Neuronal stem cell (in vitro differentiated cells): ENCODE measurements at regions not wholly inside any gene's neighbourhood (a gene's known extent, or its start where the extent isn't known, plus 50 kb on each side); places are given as distances from the start of the nearest gene placed in this dataset.

Source experiments
- DNase-seq: peaks from one replicate; pipeline ENCODE4 v3.0.0-alpha.2; 2013; ENCODE audit warnings: low spot score
- H2AFZ ChIP-seq: one replicate; pipeline ENCODE4 v1.6.1; 2013; ENCODE audit warnings: mild to moderate bottlenecking, low read length, inconsistent platforms
- H2AK5ac ChIP-seq: 2 replicates; pipeline ENCODE4 v1.6.1; 2013; ENCODE audit warnings: low read depth, mild to moderate bottlenecking, inconsistent platforms, low read length, moderate library complexity, mixed read lengths
- H2BK120ac ChIP-seq: 2 replicates; pipeline ENCODE4 v1.6.1; 2013; ENCODE audit warnings: low read depth, mild to moderate bottlenecking, inconsistent platforms, low read length, moderate library complexity, mixed read lengths
- H2BK12ac ChIP-seq: one replicate; pipeline ENCODE4 v1.6.1; 2013; ENCODE audit warnings: low read length, inconsistent platforms
- H2BK15ac ChIP-seq: 2 replicates; pipeline ENCODE4 v1.6.1; 2013; ENCODE audit warnings: mild to moderate bottlenecking, low read length, inconsistent platforms, mixed read lengths
- H2BK5ac ChIP-seq: one replicate; pipeline ENCODE4 v1.6.1; 2013; ENCODE audit warnings: inconsistent platforms, mild to moderate bottlenecking, low read length, moderate library complexity
- H3K14ac ChIP-seq: one replicate; pipeline ENCODE4 v1.6.1; 2013; ENCODE audit warnings: low read length, inconsistent platforms
- H3K18ac ChIP-seq: 2 replicates; pipeline ENCODE4 v1.6.1; 2013; ENCODE audit warnings: low read length, inconsistent platforms
- H3K23ac ChIP-seq: 2 replicates; pipeline ENCODE4 v1.6.1; 2013; ENCODE audit warnings: low read depth, mild to moderate bottlenecking, mixed read lengths, low read length, inconsistent platforms; ENCODE audit not compliant: poor library complexity
- H3K27ac ChIP-seq: replicated peaks from 3 replicates; pipeline ENCODE4 v1.5.1; 2013; ENCODE audit warnings: low read length, inconsistent platforms
- H3K27me3 ChIP-seq, 3 experiments: 2 replicates each; pipeline ENCODE4 v1.6.1; 2013; ENCODE audit warnings: low read length in 3 of 3, mild to moderate bottlenecking in 2 of 3, inconsistent platforms in 1 of 3, low read depth in 1 of 3, mixed read lengths in 1 of 3, moderate library complexity in 1 of 3; ENCODE audit not compliant: control insufficient read depth in 3 of 3, insufficient read depth in 3 of 3
- H3K36me3 ChIP-seq, 2 donors: replicated peaks in 1 of 2; 2 replicates each; pipeline ENCODE4 v1.6.1; 2013; ENCODE audit warnings: low read length in 2 of 2; ENCODE audit not compliant: control insufficient read depth in 2 of 2, insufficient read depth in 2 of 2
- H3K4ac ChIP-seq: 2 replicates; pipeline ENCODE4 v1.6.1; 2013; ENCODE audit warnings: inconsistent platforms, mild to moderate bottlenecking, low read length, moderate library complexity
- H3K4me1 ChIP-seq, 2 donors: 1 replicate in 1 of 2; 2 replicates in 1 of 2; pipeline ENCODE4 v1.6.1; 2013; ENCODE audit warnings: low read length in 2 of 2, low read depth in 1 of 2; ENCODE audit not compliant: control insufficient read depth in 2 of 2, insufficient read depth in 1 of 2
- H3K4me2 ChIP-seq: one replicate; pipeline ENCODE4 v1.6.1; 2013; ENCODE audit warnings: mild to moderate bottlenecking, low read length, inconsistent platforms; ENCODE audit not compliant: insufficient read depth, poor library complexity, severe bottlenecking
- H3K4me3 ChIP-seq, 2 donors: 2 replicates each; pipeline ENCODE4 v1.5.1; 2013; ENCODE audit warnings: low read length in 2 of 2, mild to moderate bottlenecking in 2 of 2, inconsistent platforms in 1 of 2, moderate library complexity in 1 of 2
- H3K79me1 ChIP-seq: one replicate; pipeline ENCODE4 v1.6.1; 2013; ENCODE audit warnings: low read depth, mild to moderate bottlenecking, inconsistent platforms, low read length, moderate library complexity
- H3K9ac ChIP-seq: one replicate; pipeline ENCODE4 v1.6.1; 2013; ENCODE audit warnings: mild to moderate bottlenecking, low read depth, low read length, inconsistent platforms; ENCODE audit not compliant: poor library complexity
- H3K9me3 ChIP-seq, 2 donors: replicated peaks in 1 of 2; 2 replicates each; pipeline versions ENCODE3 to v1.6.1; 2013; ENCODE audit warnings: low read length in 2 of 2, mild to moderate bottlenecking in 2 of 2, inconsistent platforms in 1 of 2, low read depth in 1 of 2, mixed read lengths in 1 of 2, moderate library complexity in 1 of 2; ENCODE audit not compliant: control insufficient read depth in 2 of 2, insufficient read depth in 1 of 2
- H4K8ac ChIP-seq: one replicate; pipeline ENCODE4 v1.6.1; 2013; ENCODE audit warnings: low read depth, mild to moderate bottlenecking, inconsistent platforms, low read length, moderate library complexity
- H4K91ac ChIP-seq: one replicate; pipeline ENCODE4 v1.6.1; 2013; ENCODE audit warnings: low read length, low read depth, mild to moderate bottlenecking, inconsistent platforms; ENCODE audit not compliant: poor library complexity
- WGBS, 2 donors: extraction: QIAGEN DNeasy Blood & Tissue Kit; methylation state at CpG; one replicate each; pipeline ENCODE4 v1.1.7; 2013; ENCODE audit warnings: missing lambda C conversion rate in 2 of 2, mixed read lengths in 1 of 2; ENCODE audit not compliant: insufficient read length in 2 of 2, insufficient replicate concordance in 1 of 2; ENCODE audit errors: extremely low coverage in 2 of 2; 5-methylcytosine and 5-hydroxymethylcytosine counted together

- H3K4me3 ChIP-seq, result no peak overlapping the region
- H2BK120ac ChIP-seq, result no peak overlapping the region
- H2BK12ac ChIP-seq, result no peak overlapping the region
- no peak overlapping the region for H2AK5ac ChIP-seq
- H3K14ac ChIP-seq, result no peak overlapping the region
- no peak overlapping the region for H2AFZ ChIP-seq
- no peak overlapping the region for H4K91ac ChIP-seq
- no peak overlapping the region for H3K9ac ChIP-seq
- DNase-seq, result no peak
- no CpG with 5 or more reads among the region's 8 CpGs for WGBS, 2 donors
- no peak overlapping the region for H3K18ac ChIP-seq
- H3K4me2 ChIP-seq, result no peak overlapping the region
- H2BK5ac ChIP-seq, result no peak overlapping the region
- no peak overlapping the region for H2BK15ac ChIP-seq
- H3K4me1 ChIP-seq, result peaks cover 9 to 13% of the 10 kb centered on the region in 2 donors
- H4K8ac ChIP-seq, result no peak overlapping the region
- no peak overlapping the region for H3K27ac ChIP-seq
- H3K23ac ChIP-seq, result no peak overlapping the region
- no peaks in the 10 kb centered on the region for H3K79me1 ChIP-seq
- H3K9me3 ChIP-seq, result no peaks in the 10 kb centered on the region
- H3K4ac ChIP-seq, result no peak overlapping the region
- no peaks in the 10 kb centered on the region for H3K27me3 ChIP-seq
- no peaks in the 10 kb centered on the region for H3K36me3 ChIP-seq
Observed at GRCh38 chrX:124234348-124234747, 98.1 kb upstream of the TEX13D start.

- WGBS, 2 donors, result no CpG with 5 or more reads among the region's 1 CpG
Observed at GRCh38 chrX:124238268-124238667, 94.2 kb upstream of the TEX13D start.

GRCh38 chrX:124239324-124239723 lies 93.1 kb upstream of the TEX13D start:
- no peak overlapping the region for H3K23ac ChIP-seq
- H3K27ac ChIP-seq, result no peak overlapping the region
- no peak overlapping the region for H2AFZ ChIP-seq
- no peaks in the 10 kb centered on the region for H3K9me3 ChIP-seq
- no peak overlapping the region for H4K91ac ChIP-seq
- H2AK5ac ChIP-seq, result no peak overlapping the region
- H2BK5ac ChIP-seq, result no peak overlapping the region
- no peak for DNase-seq
- no peaks in the 10 kb centered on the region for H3K36me3 ChIP-seq
- H2BK12ac ChIP-seq, result no peak overlapping the region
- H4K8ac ChIP-seq, result no peak overlapping the region
- no peak overlapping the region for H2BK15ac ChIP-seq
- H3K27me3 ChIP-seq, result no peaks in the 10 kb centered on the region
- H2BK120ac ChIP-seq, result no peak overlapping the region
- no peak overlapping the region for H3K4me3 ChIP-seq
- H3K79me1 ChIP-seq, result no peaks in the 10 kb centered on the region
- no peak overlapping the region for H3K4me2 ChIP-seq
- H3K4ac ChIP-seq, result no peak overlapping the region
- no peak overlapping the region for H3K18ac ChIP-seq
- no peak overlapping the region for H3K14ac ChIP-seq
- WGBS, 2 donors, result no CpG with 5 or more reads among the region's 2 CpGs
- H3K9ac ChIP-seq, result no peak overlapping the region
- no peaks in the 10 kb centered on the region for H3K4me1 ChIP-seq

More at GRCh38 chrX:124238268-124238667, 94.2 kb upstream of the TEX13D start:
- Histone ChIP-seq H3K4me2 (no peak overlapping the region), H4K91ac (no peak overlapping the region), H2BK5ac (no peak overlapping the region), H3K23ac (no peak overlapping the region), H3K4ac (no peak overlapping the region), H3K9me3 (no peaks in the 10 kb centered on the region), H3K36me3 (no peaks in the 10 kb centered on the region), H2AK5ac (no peak overlapping the region), H2BK15ac (no peak overlapping the region), H3K18ac (no peak overlapping the region), H2BK120ac (no peak overlapping the region), H3K79me1 (no peaks in the 10 kb centered on the region), H2BK12ac (no peak overlapping the region), H3K14ac (no peak overlapping the region), H2AFZ (no peak overlapping the region), H3K4me1 (no peaks in the 10 kb centered on the region), H3K27me3 (no peaks in the 10 kb centered on the region), H3K27ac (no peak overlapping the region), H3K9ac (no peak overlapping the region), H4K8ac (no peak overlapping the region), H3K4me3 (no peak overlapping the region)
- no peak for DNase-seq

GRCh38 chrX:124239911-124240310 lies 92.5 kb upstream of the TEX13D start:
- H3K4me3 ChIP-seq, result no peak overlapping the region
- H3K9me3 ChIP-seq, result no peaks in the 10 kb centered on the region
- no peak overlapping the region for H3K27ac ChIP-seq
- no peak overlapping the region for H2BK5ac ChIP-seq
- no peak overlapping the region for H2BK15ac ChIP-seq
- H3K79me1 ChIP-seq, result no peaks in the 10 kb centered on the region
- no peak overlapping the region for H3K4ac ChIP-seq
- no peak overlapping the region for H2AK5ac ChIP-seq
- H3K27me3 ChIP-seq, result no peaks in the 10 kb centered on the region
- H3K9ac ChIP-seq, result no peak overlapping the region
- H3K4me2 ChIP-seq, result no peak overlapping the region
- H3K4me1 ChIP-seq, result no peaks in the 10 kb centered on the region
- H2BK120ac ChIP-seq, result no peak overlapping the region
- H4K91ac ChIP-seq, result no peak overlapping the region
- no peak overlapping the region for H2BK12ac ChIP-seq
- H2AFZ ChIP-seq, result no peak overlapping the region
- no peak overlapping the region for H3K14ac ChIP-seq
- no peak for DNase-seq
- WGBS, 2 donors, result no CpG with 5 or more reads among the region's 6 CpGs
- no peak overlapping the region for H3K23ac ChIP-seq
- H3K36me3 ChIP-seq, result no peaks in the 10 kb centered on the region
- H4K8ac ChIP-seq, result no peak overlapping the region
- no peak overlapping the region for H3K18ac ChIP-seq
